OCI-LY3 (cell line): ENCODE measurements at regions not wholly inside any gene's neighbourhood (a gene's known extent, or its start where the extent isn't known, plus 50 kb on each side); places are given as distances from the start of the nearest gene placed in this dataset.

Source experiments
- CTCF ChIP-seq: fragments of 200-600, 300-600 bp; sonication (generic); IDR thresholded peaks from 2 replicates; pipeline ENCODE4 v1.5.1; 2014; ENCODE audit warnings: antibody characterized with exemption, low read length, low read depth
- EZH2phosphoT487 ChIP-seq: fragments of 200-600 bp; shearing (Covaris generic); IDR thresholded peaks from 2 replicates; pipeline ENCODE4 v1.6.1; 2018; ENCODE audit warnings: antibody characterized with exemption, mixed run types, low read depth

GRCh38 chr16:48831076-48831722 lies 221.2 kb upstream of the N4BP1 start:
- TF ChIP-seq CTCF (no peak), EZH2phosphoT487 (no peak)
